IMR-90 (cell line): ENCODE measurements at regions not wholly inside any gene's neighbourhood (a gene's known extent, or its start where the extent isn't known, plus 50 kb on each side); places are given as distances from the start of the nearest gene placed in this dataset.

Experiments used
- ATAC-seq: fragments of 200-7000 bp; cut with Tn5 transposase; 2 replicates; pipeline ENCODE4 v1.9.1; 2020; ENCODE audit warnings: low read depth, mild to moderate bottlenecking, moderate library complexity
- BruUV-seq: library from RNA; stranded (reverse); fragments of 400-500 nt; replicated peaks from 2 replicates; lab custom pipeline; 2021; lab: Mats Ljungman, UMichigan
- CTCF ChIA-PET: fragments of 300-600 bp; formaldehyde crosslinking; extraction: SDS; loops from one replicate; lab custom pipeline; 2021; ENCODE audit warnings: antibody characterized with exemption; lab: Yijun Ruan, JAX
- POLR2A ChIA-PET: fragments of 300-600 bp; sonication (Branson Sonifier 250); formaldehyde crosslinking; loops from one replicate; lab custom pipeline; 2022; ENCODE audit warnings: antibody characterized with exemption; ENCODE audit not compliant: unreplicated experiment; lab: Charles Lee
- DNase-seq: peaks from one replicate; pipeline ENCODE4 v3.0.0; 2013
- H2AFZ ChIP-seq: replicated peaks from 2 replicates; pipeline ENCODE3; 2013; ENCODE audit warnings: low read length, mild to moderate bottlenecking; ENCODE audit not compliant: poor library complexity
- H2AK5ac ChIP-seq: 2 replicates; pipeline ENCODE4 v1.6.1; 2013; ENCODE audit warnings: low read depth, low read length, inconsistent platforms
- H2AK9ac ChIP-seq: replicated peaks from 2 replicates; pipeline ENCODE3; 2013; ENCODE audit warnings: mild to moderate bottlenecking, low read depth, low read length, moderate library complexity; ENCODE audit not compliant: poor library complexity
- H2BK120ac ChIP-seq: 2 replicates; pipeline ENCODE4 v1.6.1; 2013; ENCODE audit warnings: low read depth, low read length, inconsistent platforms
- H2BK15ac ChIP-seq: 3 replicates; pipeline ENCODE4 v1.6.1; 2013; ENCODE audit warnings: low read depth, low read length, inconsistent platforms
- H2BK20ac ChIP-seq: 2 replicates; pipeline ENCODE4 v1.6.1; 2013; ENCODE audit warnings: low read depth, mild to moderate bottlenecking, inconsistent platforms, low read length, moderate library complexity
- H2BK5ac ChIP-seq: 2 replicates; pipeline ENCODE4 v1.6.1; 2013; ENCODE audit warnings: mild to moderate bottlenecking, low read depth, low read length, inconsistent platforms; ENCODE audit not compliant: poor library complexity, severe bottlenecking
- H3K14ac ChIP-seq: replicated peaks from 2 replicates; pipeline ENCODE4 v1.6.1; 2013; ENCODE audit warnings: low read depth, low read length, inconsistent platforms
- H3K18ac ChIP-seq: 2 replicates; pipeline ENCODE4 v1.6.1; 2013; ENCODE audit warnings: low read depth, low read length, control low read depth
- H3K23ac ChIP-seq: 2 replicates; pipeline ENCODE4 v1.6.1; 2013; ENCODE audit warnings: low read depth, low read length, inconsistent platforms
- H3K27ac ChIP-seq: 2 replicates; pipeline ENCODE4 v1.5.1; 2013; ENCODE audit warnings: mild to moderate bottlenecking, control low read depth, low read length; ENCODE audit not compliant: insufficient read depth
- H3K27me3 ChIP-seq: 2 replicates; pipeline ENCODE4 v1.6.1; 2013; ENCODE audit warnings: low read length; ENCODE audit not compliant: control insufficient read depth, insufficient read depth
- H3K36me3 ChIP-seq: 2 replicates; pipeline ENCODE4 v1.6.1; 2013; ENCODE audit warnings: low read length, mixed read lengths; ENCODE audit not compliant: control insufficient read depth, insufficient read depth
- H3K4ac ChIP-seq: 2 replicates; pipeline ENCODE4 v1.6.1; 2013; ENCODE audit warnings: low read depth, low read length, inconsistent platforms
- H3K4me1 ChIP-seq: 2 replicates; pipeline ENCODE4 v1.6.1; 2013; ENCODE audit warnings: low read length, mixed read lengths; ENCODE audit not compliant: control insufficient read depth, insufficient read depth
- H3K4me2 ChIP-seq: 2 replicates; pipeline ENCODE4 v1.6.1; 2013; ENCODE audit warnings: low read depth, mild to moderate bottlenecking, control low read depth, low read length, moderate library complexity
- H3K4me3 ChIP-seq: 2 replicates; pipeline ENCODE4 v1.5.1; 2013; ENCODE audit warnings: low read depth, mild to moderate bottlenecking, control low read depth, low read length, moderate library complexity; ENCODE audit not compliant: insufficient read depth
- H3K56ac ChIP-seq: 2 replicates; pipeline ENCODE4 v1.6.1; 2013; ENCODE audit warnings: low read length, inconsistent platforms; ENCODE audit not compliant: insufficient read depth; ENCODE audit errors: extremely low read depth
- H3K79me1 ChIP-seq, 2 experiments: 2 replicates each; pipeline ENCODE4 v1.6.1; 2013; ENCODE audit warnings: low read length in 2 of 2, inconsistent platforms in 1 of 2, low read depth in 1 of 2
- H3K9ac ChIP-seq: 2 replicates; pipeline ENCODE4 v1.6.1; 2013; ENCODE audit warnings: low read depth, low read length, control low read depth
- H3K9me1 ChIP-seq: 2 replicates; pipeline ENCODE4 v1.6.1; 2013; ENCODE audit warnings: low read length, inconsistent platforms; ENCODE audit not compliant: insufficient read depth
- H3K9me3 ChIP-seq: 2 replicates; pipeline ENCODE4 v1.6.1; 2013; ENCODE audit warnings: low read length; ENCODE audit not compliant: control insufficient read depth, insufficient read depth
- H4K20me1 ChIP-seq: 2 replicates; pipeline ENCODE4 v1.6.1; 2013; ENCODE audit warnings: low read length, inconsistent platforms; ENCODE audit not compliant: insufficient read depth
- H4K5ac ChIP-seq: 2 replicates; pipeline ENCODE4 v1.6.1; 2013; ENCODE audit warnings: mild to moderate bottlenecking, low read depth, low read length, control low read depth
- H4K8ac ChIP-seq, 2 experiments: 2 replicates each; pipeline ENCODE4 v1.6.1; 2013; ENCODE audit warnings: low read depth in 2 of 2, low read length in 2 of 2, control low read depth in 1 of 2, inconsistent platforms in 1 of 2
- H4K91ac ChIP-seq: 2 replicates; pipeline ENCODE4 v1.6.1; 2013; ENCODE audit warnings: low read depth, low read length, inconsistent platforms; ENCODE audit not compliant: insufficient read depth
- FOS ChIP-seq: fragments of 150-350 bp; IDR thresholded peaks from 2 replicates; pipeline ENCODE4 v1.6.1; 2016; ENCODE audit warnings: low read depth, low read length
- MAFK ChIP-seq: IDR thresholded peaks from 2 replicates; pipeline ENCODE4 v1.6.1; 2012; ENCODE audit warnings: low read depth, low read length, improper control_type of control experiment
- POLR2A ChIP-seq: IDR thresholded peaks from 2 replicates; pipeline ENCODE4 v1.6.1; 2012; ENCODE audit warnings: mild to moderate bottlenecking, low read depth, low read length
- RAD21 ChIP-seq: IDR thresholded peaks from 2 replicates; pipeline ENCODE4 v1.6.1; 2012; ENCODE audit warnings: low read length, improper control_type of control experiment
- RCOR1 ChIP-seq: IDR thresholded peaks from 2 replicates; pipeline ENCODE4 v1.6.1; 2012; ENCODE audit warnings: mild to moderate bottlenecking, low read length, improper control_type of control experiment; ENCODE audit not compliant: insufficient replicate concordance
- RFX5 ChIP-seq: IDR thresholded peaks from 2 replicates; pipeline ENCODE4 v1.8.0; 2012; ENCODE audit warnings: low read depth, mild to moderate bottlenecking, low read length, moderate library complexity
- SMC3 ChIP-seq: fragments of 150-350 bp; IDR thresholded peaks from 2 replicates; pipeline ENCODE4 v1.6.1; 2016; ENCODE audit warnings: low read depth, mild to moderate bottlenecking, antibody characterized with exemption, low read length, moderate library complexity
- WGBS, 2 experiments: methylation state at CpG; one replicate each; pipeline versions ENCODE4 v1.1.5 to v1.1.7; 2013; ENCODE audit warnings: missing lambda C conversion rate in 2 of 2; ENCODE audit not compliant: insufficient read length in 1 of 2; ENCODE audit errors: extremely low coverage in 2 of 2; 5-methylcytosine and 5-hydroxymethylcytosine counted together
- dilution Hi-C: fragments of 300-500 bp; cut with HindIII; formaldehyde crosslinking; loops from one replicate; pipeline ENCODE4 v1.14.3; 2018; ENCODE audit warnings: low sequenced_read_pairs; ENCODE audit not compliant: unreplicated experiment
- in situ Hi-C: fragments of 300-500 bp; cut with MboI; formaldehyde crosslinking; loops from 3 replicates; pipeline ENCODE4 v1.14.3; 2019; ENCODE audit warnings: low sequenced_read_pairs, inconsistent platforms, mixed read lengths
- intact Hi-C: fragments of 100-400 bp; cut with micrococcal nuclease; formaldehyde crosslinking; loops from 2 replicates; pipeline ENCODE4 v1.10.0; 2022
- TF ChIP-seq, protein P1 (sequence below): conservative IDR thresholded peaks from 2 replicates; pipeline ENCODE4 v1.5.1; 2012; ENCODE audit warnings: mild to moderate bottlenecking, low read depth, low read length, improper control_type of control experiment
- TF ChIP-seq, protein P2 (sequence below): fragments of 150-350 bp; IDR thresholded peaks from 2 replicates; pipeline ENCODE4 v1.6.1; 2016; ENCODE audit warnings: low read depth, mild to moderate bottlenecking, low read length, moderate library complexity, borderline replicate concordance

DNA sequence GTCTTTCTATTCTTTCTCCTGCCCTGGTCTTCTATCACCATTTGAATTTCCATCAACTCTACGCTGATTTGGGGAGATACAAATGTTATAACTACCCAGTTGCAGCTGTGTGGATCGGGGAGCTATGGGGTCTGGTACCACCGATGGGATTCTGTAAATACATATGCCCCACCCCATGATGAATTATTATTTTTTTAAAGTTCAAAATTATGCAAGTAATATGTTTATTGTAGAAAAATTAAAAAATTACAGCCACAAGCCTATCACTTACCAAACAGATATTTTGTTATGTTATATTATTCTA lies 52.4 kb upstream of the CLMP start (continued):
- TF ChIP-seq, protein P1, sequence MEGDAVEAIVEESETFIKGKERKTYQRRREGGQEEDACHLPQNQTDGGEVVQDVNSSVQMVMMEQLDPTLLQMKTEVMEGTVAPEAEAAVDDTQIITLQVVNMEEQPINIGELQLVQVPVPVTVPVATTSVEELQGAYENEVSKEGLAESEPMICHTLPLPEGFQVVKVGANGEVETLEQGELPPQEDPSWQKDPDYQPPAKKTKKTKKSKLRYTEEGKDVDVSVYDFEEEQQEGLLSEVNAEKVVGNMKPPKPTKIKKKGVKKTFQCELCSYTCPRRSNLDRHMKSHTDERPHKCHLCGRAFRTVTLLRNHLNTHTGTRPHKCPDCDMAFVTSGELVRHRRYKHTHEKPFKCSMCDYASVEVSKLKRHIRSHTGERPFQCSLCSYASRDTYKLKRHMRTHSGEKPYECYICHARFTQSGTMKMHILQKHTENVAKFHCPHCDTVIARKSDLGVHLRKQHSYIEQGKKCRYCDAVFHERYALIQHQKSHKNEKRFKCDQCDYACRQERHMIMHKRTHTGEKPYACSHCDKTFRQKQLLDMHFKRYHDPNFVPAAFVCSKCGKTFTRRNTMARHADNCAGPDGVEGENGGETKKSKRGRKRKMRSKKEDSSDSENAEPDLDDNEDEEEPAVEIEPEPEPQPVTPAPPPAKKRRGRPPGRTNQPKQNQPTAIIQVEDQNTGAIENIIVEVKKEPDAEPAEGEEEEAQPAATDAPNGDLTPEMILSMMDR, result no peak

DNA sequence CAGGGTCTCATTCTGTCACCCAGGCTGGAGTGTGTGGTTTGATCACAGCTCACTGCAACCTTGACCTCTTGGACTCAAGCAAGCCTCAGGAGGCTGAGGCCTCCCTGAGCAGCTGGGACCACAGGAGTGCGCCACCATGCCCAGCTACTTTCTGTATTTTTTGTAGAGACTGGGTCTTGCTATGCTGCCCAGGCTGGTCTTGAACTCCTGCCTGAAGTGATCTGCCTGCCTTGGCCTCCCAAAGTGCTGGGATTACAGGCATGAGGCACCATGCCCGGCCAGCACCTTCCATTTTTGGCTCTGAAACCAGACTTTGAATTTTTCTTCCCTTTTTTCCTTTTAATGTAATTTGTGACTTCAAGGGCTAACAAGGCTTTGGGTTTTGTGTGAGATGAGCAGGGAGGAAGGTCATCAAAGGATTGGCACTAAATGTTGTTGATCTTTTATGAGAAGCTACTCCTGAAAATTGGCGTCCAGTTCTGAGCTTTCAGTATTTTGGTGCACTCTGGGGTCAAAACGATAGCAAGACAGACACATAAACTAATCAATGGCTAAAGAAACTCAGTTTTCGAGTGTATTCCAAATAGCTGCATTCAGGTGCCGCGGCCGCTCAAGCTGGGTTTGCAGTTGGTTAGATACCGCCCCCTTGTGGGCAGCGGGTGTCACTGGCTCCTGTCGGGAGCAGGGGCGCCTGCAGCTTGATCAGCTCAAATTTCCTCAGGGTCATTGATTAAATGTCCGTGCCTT lies 51.9 kb upstream of the CLMP start:
- H3K18ac ChIP-seq, result peak overlapping the region; percentile 68
- CTCF ChIA-PET, result interaction anchor here (0.5 to 2.4 kb wide), 33 partner anchors 9 to 469 kb away, joined by 3 to 42 read pairs (median 5); partner anchors contain the start of gene CLMP
- peaks cover 19% of the 10 kb centered on the region for H3K4me1 ChIP-seq
- 0% methylated on average over 4 of the region's 13 CpGs; no CpG with 5 or more reads in 1 of the 2 experiments for WGBS, 2 experiments
- H4K91ac ChIP-seq, result peak overlapping the region; percentile 39
- H3K4me2 ChIP-seq, result peak overlapping the region; percentile 54; the same call in 1 of the 2 replicates
- no peaks in the 10 kb centered on the region for H4K20me1 ChIP-seq
- peak overlapping the region; percentile 68; the same call in 1 of the 2 replicates for H2AK5ac ChIP-seq
- peak overlapping the region; percentile 7 to 63; a peak in 1 of 4 replicates for H4K8ac ChIP-seq
- intact Hi-C loops (loop anchor here (1.0 to 2.0 kb wide), 5 partner anchors 52 to 184 kb away; partner anchors contain the start of genes CLMP and HSPA8), in situ Hi-C loops (loop anchor here (5.0 to 10.0 kb wide), 2 partner anchors 72 to 135 kb away; no protein-coding TSS in a partner anchor), dilution Hi-C loops (no loop called here)
- H3K4me3 ChIP-seq, result no peak overlapping the region
- H3K23ac ChIP-seq, result no peak overlapping the region
- peak; percentile 81 for DNase-seq
- peaks cover 4% of the 10 kb centered on the region; the same call in 1 of the 2 replicates for H3K9me1 ChIP-seq
- H2AFZ ChIP-seq, result peak overlapping the region; percentile 7
- H4K5ac ChIP-seq, result peak overlapping the region; percentile 26; the same call in 1 of the 2 replicates
- 0 out of 2 replicates have a peak overlapping the region, but pooled peaks have one; percentile 15 for H3K14ac ChIP-seq
- H2BK5ac ChIP-seq, result peak overlapping the region; percentile 19
- H3K56ac ChIP-seq, result no peak overlapping the region
- H3K4ac ChIP-seq, result peak overlapping the region; percentile 22
- no peaks in the 10 kb centered on the region for H3K27me3 ChIP-seq
- no peak overlapping the region for H3K9ac ChIP-seq
- H2BK20ac ChIP-seq, result peak overlapping the region; percentile 64
- H2BK15ac ChIP-seq, result peak overlapping the region; percentile 83
- no TSS peak for BruUV-seq
- peak; percentile 87 for ATAC-seq
- no peaks in the 10 kb centered on the region for H3K36me3 ChIP-seq
- 0 out of 4 replicates have a peak, but pooled peaks cover 0 to 5% of the 10 kb centered on the region in 2 experiments for H3K79me1 ChIP-seq
- peak overlapping the region; percentile 10; the same call in 1 of the 2 replicates for H3K27ac ChIP-seq
- peak overlapping the region; percentile 72 for H2BK120ac ChIP-seq
- no peak overlapping the region for H2AK9ac ChIP-seq
- POLR2A ChIA-PET, result interaction anchor here (1.1 kb wide), 1 partner anchor 185 kb away, joined by 3 read pairs; the partner anchor contains the start of gene HSPA8
- H3K9me3 ChIP-seq, result no peaks in the 10 kb centered on the region
- no peak for TF ChIP-seq MAFK
- TF ChIP-seq, protein P1, result peak; percentile 98
- TF ChIP-seq FOS, result no peak
- TF ChIP-seq RFX5, result no peak
- 0 out of 2 replicates have a peak, but pooled peaks have one; percentile 42 for TF ChIP-seq POLR2A
- no peak for TF ChIP-seq RCOR1
- TF ChIP-seq RAD21, result peak; percentile 99
- TF ChIP-seq SMC3, result peak; percentile 99
- TF ChIP-seq, protein P2, sequence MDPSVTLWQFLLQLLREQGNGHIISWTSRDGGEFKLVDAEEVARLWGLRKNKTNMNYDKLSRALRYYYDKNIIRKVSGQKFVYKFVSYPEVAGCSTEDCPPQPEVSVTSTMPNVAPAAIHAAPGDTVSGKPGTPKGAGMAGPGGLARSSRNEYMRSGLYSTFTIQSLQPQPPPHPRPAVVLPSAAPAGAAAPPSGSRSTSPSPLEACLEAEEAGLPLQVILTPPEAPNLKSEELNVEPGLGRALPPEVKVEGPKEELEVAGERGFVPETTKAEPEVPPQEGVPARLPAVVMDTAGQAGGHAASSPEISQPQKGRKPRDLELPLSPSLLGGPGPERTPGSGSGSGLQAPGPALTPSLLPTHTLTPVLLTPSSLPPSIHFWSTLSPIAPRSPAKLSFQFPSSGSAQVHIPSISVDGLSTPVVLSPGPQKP, result no peak
